BLaER1 (cell line): ENCODE measurements at regions not wholly inside any gene's neighbourhood (a gene's known extent, or its start where the extent isn't known, plus 50 kb on each side); places are given as distances from the start of the nearest gene placed in this dataset.
"Not testable (repeated sequence)": the region's sequence is repeated elsewhere in the genome, so short reads cannot be mapped to it uniquely, and the experiment has no call there.

Source experiments
- H3K27ac ChIP-seq: shearing (Covaris generic); formaldehyde crosslinking; 2 replicates; pipeline ENCODE4 v1.8.1; 2022
- H3K27me3 ChIP-seq: shearing (Covaris generic); formaldehyde crosslinking; 2 replicates; pipeline ENCODE4 v1.8.1; 2022
- H3K36me3 ChIP-seq: shearing (Covaris generic); formaldehyde crosslinking; 2 replicates; pipeline ENCODE4 v1.8.1; 2022
- H3K4me1 ChIP-seq: shearing (Covaris generic); formaldehyde crosslinking; 2 replicates; pipeline ENCODE4 v1.8.1; 2022
- H3K4me2 ChIP-seq: shearing (Covaris generic); formaldehyde crosslinking; 2 replicates; pipeline ENCODE4 v1.8.1; 2022
- H3K4me3 ChIP-seq: shearing (Covaris generic); formaldehyde crosslinking; 2 replicates; pipeline ENCODE4 v1.8.1; 2022
- H3K9ac ChIP-seq: shearing (Covaris generic); formaldehyde crosslinking; 2 replicates; pipeline ENCODE4 v1.8.1; 2022
- H3K9me3 ChIP-seq: shearing (Covaris generic); formaldehyde crosslinking; 2 replicates; pipeline ENCODE4 v1.8.1; 2022
- H4K20me1 ChIP-seq: shearing (Covaris generic); formaldehyde crosslinking; 2 replicates; pipeline ENCODE4 v1.8.1; 2022
- Cebpa-rat ChIP-seq: shearing (Covaris generic); IDR thresholded peaks from 2 replicates; pipeline ENCODE4 v1.8.1; 2022

DNA sequence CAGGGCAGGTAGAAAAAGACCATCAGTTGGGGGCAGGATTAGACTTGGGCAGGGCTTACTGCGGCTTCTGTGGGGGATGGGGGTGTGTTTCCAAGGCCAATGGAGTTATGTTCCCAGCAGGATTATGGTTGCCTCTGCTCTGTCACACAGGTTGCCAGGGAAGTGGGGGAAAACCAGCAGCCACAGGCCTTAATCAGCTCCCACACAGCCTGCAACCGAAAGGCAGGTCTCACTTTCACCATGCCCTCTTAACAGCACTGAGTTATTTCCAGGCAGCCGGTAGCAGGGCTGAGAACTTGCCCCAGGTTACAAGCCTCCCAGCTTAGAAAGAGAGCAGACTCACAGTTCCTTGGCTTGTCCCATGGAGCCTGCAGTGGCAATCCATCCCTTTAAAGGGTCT, 205.5 kb downstream of the FGF10 start:
- Histone ChIP-seq H3K36me3 (no peaks in the 10 kb centered on the region), H3K9me3 (no peaks in the 10 kb centered on the region), H3K4me3 (no peak overlapping the region), H3K4me2 (no peak overlapping the region), H3K27ac (no peak overlapping the region), H3K27me3 (no peaks in the 10 kb centered on the region), H3K9ac (no peak overlapping the region), H4K20me1 (no peaks in the 10 kb centered on the region), H3K4me1 (no peaks in the 10 kb centered on the region)
- TF ChIP-seq Cebpa-rat: no peak

DNA sequence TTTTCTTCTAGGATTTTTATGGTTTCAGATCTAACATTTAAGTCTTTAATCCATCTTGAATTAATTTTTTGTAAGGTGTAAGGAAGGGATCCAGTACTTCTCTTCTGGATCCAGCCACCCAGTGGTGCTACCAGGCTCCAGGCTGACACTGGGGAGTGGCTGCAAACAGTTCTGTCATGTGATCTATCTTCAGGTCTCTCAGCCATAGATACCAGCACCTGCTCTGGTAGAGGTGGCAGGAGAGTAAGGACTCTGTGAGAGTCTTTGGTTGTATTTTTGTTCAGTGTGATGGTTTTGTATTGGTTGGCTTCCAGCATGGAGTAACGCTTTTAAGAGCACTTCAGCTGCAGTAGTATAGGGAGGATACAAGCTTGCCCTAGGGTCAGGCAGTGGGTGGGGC, 205.9 kb downstream of the FGF10 start:
- no peak overlapping the region for H3K4me2 ChIP-seq
- H3K9me3 ChIP-seq: no peaks in the 10 kb centered on the region
- no peaks in the 10 kb centered on the region for H3K27me3 ChIP-seq
- no peaks in the 10 kb centered on the region for H3K36me3 ChIP-seq
- H3K27ac ChIP-seq: no peak overlapping the region
- H3K4me3 ChIP-seq: no peak overlapping the region
- H4K20me1 ChIP-seq: no peaks in the 10 kb centered on the region
- H3K4me1 ChIP-seq: no peaks in the 10 kb centered on the region
- H3K9ac ChIP-seq: no peak overlapping the region
- no peak for TF ChIP-seq Cebpa-rat

DNA sequence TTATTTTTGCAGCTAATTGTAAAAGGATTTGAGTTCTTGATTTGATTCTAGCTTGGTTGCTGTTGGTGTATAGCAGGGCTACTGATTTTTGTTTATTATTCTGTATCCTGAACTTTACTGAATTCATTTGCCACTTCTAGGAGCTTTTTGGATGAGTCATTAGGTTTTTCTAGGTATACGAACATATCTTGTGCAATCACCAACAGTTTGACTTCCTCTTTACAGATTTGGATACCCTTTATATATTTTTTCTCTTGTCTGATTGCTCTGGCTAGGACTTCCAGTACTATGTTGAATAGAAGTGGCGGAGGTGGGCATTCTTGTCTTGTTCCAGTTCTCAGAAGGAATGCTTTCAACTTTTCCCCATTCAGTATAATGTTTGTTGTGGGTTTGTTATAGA, 210.8 kb downstream of the FGF10 start:
- no peak overlapping the region for H3K4me2 ChIP-seq
- H3K27ac ChIP-seq: no peak overlapping the region
- no peaks in the 10 kb centered on the region for H3K9me3 ChIP-seq
- no peak for TF ChIP-seq Cebpa-rat
- H3K4me1 ChIP-seq: no peaks in the 10 kb centered on the region
- H3K27me3 ChIP-seq: no peaks in the 10 kb centered on the region
- H4K20me1 ChIP-seq: no peaks in the 10 kb centered on the region
- H3K36me3 ChIP-seq: no peaks in the 10 kb centered on the region
- H3K4me3 ChIP-seq: no peak overlapping the region
- H3K9ac ChIP-seq: no peak overlapping the region

DNA sequence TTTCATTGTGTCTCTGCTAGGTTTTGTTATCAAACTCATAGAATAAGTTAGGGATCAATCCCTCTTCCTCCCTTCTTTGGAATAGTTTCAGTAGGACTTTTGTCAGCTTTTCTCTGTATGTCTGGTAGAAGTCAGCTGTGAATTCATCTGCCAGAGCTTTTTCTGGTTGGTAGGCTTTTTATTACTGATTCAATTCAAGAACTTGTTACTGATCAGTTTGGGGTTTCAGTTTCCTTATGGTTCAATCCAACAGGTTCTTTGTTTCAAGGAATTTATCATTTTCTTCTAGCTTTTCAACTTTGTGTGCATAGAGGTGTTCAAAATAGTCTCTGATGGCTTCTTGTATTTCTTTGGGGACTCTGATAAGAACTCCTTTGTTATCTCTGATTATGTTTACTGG, 221.7 kb downstream of the FGF10 start:
- no peaks in the 10 kb centered on the region for H3K4me1 ChIP-seq
- H3K27ac ChIP-seq: no peak overlapping the region
- no peaks in the 10 kb centered on the region for H3K27me3 ChIP-seq
- H3K4me3 ChIP-seq: no peak overlapping the region
- no peak for TF ChIP-seq Cebpa-rat
- no peak overlapping the region for H3K4me2 ChIP-seq
- no peaks in the 10 kb centered on the region for H3K9me3 ChIP-seq
- no peaks in the 10 kb centered on the region for H4K20me1 ChIP-seq
- no peaks in the 10 kb centered on the region for H3K36me3 ChIP-seq
- no peak overlapping the region for H3K9ac ChIP-seq

DNA sequence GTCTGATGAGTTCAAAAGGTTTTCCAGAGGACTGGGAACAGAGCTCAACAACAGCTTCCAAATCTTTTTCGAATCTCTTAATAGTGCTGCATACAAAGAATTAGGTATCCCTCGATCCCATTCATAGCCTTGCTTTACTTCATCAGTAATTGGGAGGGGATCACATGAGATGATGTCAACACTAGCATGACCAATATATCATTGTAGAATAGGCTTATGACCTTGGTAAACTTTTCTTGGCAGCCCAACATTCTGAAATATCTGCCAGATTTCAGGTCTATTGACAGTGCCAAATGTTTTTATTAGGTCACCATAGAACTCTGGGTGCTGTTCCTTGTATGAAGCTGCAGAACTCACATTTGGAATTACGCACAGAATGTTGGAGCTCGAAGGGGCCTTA, 228.9 kb downstream of the FGF10 start:
- Histone ChIP-seq H3K4me2 (no peak overlapping the region), H3K4me1 (no peaks in the 10 kb centered on the region), H3K27ac (no peak overlapping the region), H3K9me3 (no peaks in the 10 kb centered on the region), H3K9ac (no peak overlapping the region), H4K20me1 (no peaks in the 10 kb centered on the region), H3K36me3 (no peaks in the 10 kb centered on the region), H3K27me3 (no peaks in the 10 kb centered on the region), H3K4me3 (no peak overlapping the region)
- no peak for TF ChIP-seq Cebpa-rat

DNA sequence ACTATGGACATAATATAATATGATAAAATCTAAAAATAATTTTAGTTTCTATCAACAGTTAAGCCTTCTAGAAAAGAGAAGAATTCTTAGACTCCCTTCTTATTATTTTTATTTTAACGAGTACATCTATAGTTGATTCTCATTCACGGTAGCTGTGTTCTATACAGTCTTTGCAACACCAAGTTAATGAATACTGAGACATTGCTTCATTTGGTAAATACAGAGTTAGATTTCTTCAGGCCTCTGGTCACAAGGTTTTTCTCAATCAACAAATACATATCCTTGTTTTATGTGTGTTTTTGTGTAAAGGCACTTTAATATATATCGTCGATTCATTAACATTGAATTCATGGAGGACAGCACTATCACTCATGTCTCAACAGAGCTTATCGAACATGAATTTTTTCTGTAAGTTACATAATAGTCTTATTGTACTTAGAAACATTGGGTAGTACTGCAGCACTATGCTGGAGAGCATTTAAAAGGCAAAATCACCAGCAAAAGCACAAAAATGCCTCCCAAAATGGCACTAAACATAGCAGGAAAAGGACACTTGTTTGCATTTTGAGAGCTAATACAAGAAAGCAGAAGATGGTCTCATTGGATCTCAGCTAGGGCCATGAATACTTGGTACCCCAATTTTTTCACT, 239.0 kb downstream of the FGF10 start:
- no peaks in the 10 kb centered on the region for H3K9me3 ChIP-seq
- H3K9ac ChIP-seq: no peak overlapping the region
- H3K36me3 ChIP-seq: no peaks in the 10 kb centered on the region
- H3K4me1 ChIP-seq: no peaks in the 10 kb centered on the region
- no peak overlapping the region for H3K27ac ChIP-seq
- H3K27me3 ChIP-seq: no peaks in the 10 kb centered on the region
- H3K4me2 ChIP-seq: no peak overlapping the region
- no peak overlapping the region for H3K4me3 ChIP-seq
- no peaks in the 10 kb centered on the region for H4K20me1 ChIP-seq
- no peak for TF ChIP-seq Cebpa-rat

DNA sequence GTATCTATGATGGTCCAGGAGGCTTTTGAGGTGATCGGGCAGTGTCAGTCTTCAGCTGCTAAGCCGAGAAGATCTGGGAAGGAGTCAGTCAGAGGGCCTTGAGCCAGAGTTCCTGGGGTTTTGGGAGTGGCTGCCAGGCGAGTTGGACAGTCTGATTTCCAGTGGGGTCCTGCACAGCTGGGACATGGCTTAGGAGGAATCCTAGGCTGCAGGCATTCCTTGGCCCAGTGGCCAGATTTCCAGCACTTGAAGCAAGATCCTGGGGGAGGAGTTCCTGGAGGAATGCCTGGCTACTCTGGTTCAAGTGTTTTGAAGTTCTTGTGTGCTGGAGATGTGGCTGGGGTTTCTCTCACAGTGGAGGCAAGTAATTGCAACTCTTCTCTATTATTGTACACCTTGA, 271.3 kb downstream of the FGF10 start:
- H3K36me3 ChIP-seq, H3K4me3 ChIP-seq, H3K9ac ChIP-seq, H3K27me3 ChIP-seq, H4K20me1 ChIP-seq, H3K4me2 ChIP-seq, H3K9me3 ChIP-seq, H3K27ac ChIP-seq, H3K4me1 ChIP-seq: not testable (repeated sequence)

DNA sequence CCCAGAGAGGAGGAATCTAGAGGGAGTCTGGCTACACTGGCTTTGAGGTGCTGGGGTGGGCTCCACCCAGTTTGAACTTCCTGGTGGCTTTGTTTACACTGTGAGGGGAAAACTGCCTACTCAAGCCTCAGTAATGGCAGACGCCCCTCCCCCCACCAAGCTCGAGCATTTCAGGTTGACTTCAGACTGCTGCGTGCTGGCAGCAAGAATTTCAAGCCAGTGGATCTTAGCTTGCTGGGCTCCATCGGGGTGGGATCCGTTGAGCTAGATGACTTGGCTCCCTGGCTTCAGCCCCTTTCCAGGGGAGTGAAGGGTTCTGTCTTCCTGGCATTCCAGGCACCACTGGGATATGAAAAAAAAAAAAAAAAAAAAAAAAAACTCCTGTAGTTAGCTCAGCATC, 281.0 kb downstream of the FGF10 start:
- H3K27me3 ChIP-seq, H3K4me1 ChIP-seq, H3K9me3 ChIP-seq, H3K27ac ChIP-seq, H3K4me2 ChIP-seq, H3K9ac ChIP-seq, H3K36me3 ChIP-seq, H3K4me3 ChIP-seq, H4K20me1 ChIP-seq: not testable (repeated sequence)

DNA sequence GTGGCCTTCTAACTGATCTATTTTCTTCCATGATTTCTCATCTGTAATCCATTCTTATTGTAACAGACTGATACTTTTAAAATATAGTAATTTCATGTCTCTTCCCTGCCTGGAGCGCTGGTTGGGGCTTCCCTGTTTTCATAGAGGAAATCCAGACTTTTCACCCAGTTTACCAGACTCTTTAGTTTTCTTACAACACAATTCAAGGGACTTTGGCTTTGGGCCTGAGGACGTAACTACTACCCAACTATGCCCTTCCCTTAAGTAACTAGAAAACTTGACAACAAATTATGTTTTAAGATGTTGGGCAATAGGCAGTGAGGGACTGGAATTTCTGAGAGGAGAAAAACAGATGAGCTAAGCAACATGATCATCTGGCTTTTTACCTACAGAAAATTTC, 289.6 kb downstream of the FGF10 start:
- Histone ChIP-seq H4K20me1 (no peaks in the 10 kb centered on the region), H3K9ac (no peak overlapping the region), H3K4me1 (no peaks in the 10 kb centered on the region), H3K36me3 (no peaks in the 10 kb centered on the region), H3K9me3 (no peaks in the 10 kb centered on the region), H3K27me3 (no peaks in the 10 kb centered on the region), H3K4me2 (no peak overlapping the region), H3K4me3 (no peak overlapping the region), H3K27ac (no peak overlapping the region)
- no peak for TF ChIP-seq Cebpa-rat

DNA sequence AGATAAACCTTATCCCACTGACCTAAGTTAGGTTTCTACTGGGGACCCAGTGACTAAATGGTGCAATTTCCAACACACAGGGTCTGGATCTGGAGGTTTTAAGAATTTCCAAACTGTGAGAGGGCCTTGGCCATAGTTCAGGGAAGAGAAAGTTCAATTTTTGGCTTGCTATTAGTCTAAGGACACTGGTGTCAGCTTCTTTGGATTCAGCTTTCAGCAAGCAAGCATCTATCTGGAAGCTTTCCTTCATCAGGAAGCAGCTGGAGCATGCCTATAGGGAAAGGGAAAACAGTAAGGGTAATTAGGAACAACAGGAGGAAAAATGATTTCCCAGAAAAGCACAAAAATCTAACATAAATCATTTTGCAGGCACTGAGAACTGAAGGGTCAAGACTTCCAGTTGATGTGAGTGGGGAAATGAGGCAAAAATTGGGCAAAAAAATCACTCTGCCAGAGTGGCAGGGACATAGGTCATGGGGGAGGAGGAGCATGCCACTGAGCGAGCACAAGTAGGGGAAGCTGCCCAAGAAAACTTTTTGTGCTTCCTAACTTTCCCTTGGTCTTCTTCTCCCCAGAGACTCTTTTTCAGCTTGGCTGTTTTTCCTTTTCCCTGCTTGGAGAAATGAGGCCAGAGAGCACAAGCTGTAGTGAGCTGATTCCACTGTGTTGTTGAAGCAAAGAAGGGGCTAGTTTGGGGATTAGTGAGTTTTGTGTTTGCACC, 299.6 kb downstream of the FGF10 start:
- Histone ChIP-seq H3K27me3 (no peaks in the 10 kb centered on the region), H3K4me2 (no peak overlapping the region), H3K27ac (no peak overlapping the region), H3K9me3 (no peaks in the 10 kb centered on the region), H3K9ac (no peak overlapping the region), H3K36me3 (no peaks in the 10 kb centered on the region), H4K20me1 (no peaks in the 10 kb centered on the region), H3K4me1 (no peaks in the 10 kb centered on the region), H3K4me3 (no peak overlapping the region)
- TF ChIP-seq Cebpa-rat: no peak

DNA sequence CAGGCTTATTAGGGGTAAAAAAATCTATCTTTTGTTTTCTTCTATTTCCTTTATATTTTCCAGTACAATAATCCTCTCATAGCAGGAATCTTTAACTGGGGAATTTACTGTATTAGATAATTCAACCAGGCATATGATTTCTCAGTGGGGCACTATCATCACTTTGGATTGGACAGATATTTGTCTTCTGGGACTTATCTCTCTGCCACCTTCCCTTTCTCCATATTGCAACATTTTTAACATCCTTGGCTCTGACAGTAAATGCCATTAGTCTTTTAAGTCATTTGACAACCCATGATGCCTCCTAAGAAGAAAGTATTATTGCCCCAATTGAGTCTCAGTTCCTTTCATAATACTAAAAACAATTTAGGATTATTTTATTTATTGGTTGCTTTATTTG, 304.1 kb downstream of the FGF10 start:
- no peak overlapping the region for H3K27ac ChIP-seq
- no peaks in the 10 kb centered on the region for H3K27me3 ChIP-seq
- no peaks in the 10 kb centered on the region for H3K4me1 ChIP-seq
- TF ChIP-seq Cebpa-rat: no peak
- no peak overlapping the region for H3K4me3 ChIP-seq
- H3K9me3 ChIP-seq: no peaks in the 10 kb centered on the region
- H4K20me1 ChIP-seq: no peaks in the 10 kb centered on the region
- no peaks in the 10 kb centered on the region for H3K36me3 ChIP-seq
- no peak overlapping the region for H3K4me2 ChIP-seq
- no peak overlapping the region for H3K9ac ChIP-seq

DNA sequence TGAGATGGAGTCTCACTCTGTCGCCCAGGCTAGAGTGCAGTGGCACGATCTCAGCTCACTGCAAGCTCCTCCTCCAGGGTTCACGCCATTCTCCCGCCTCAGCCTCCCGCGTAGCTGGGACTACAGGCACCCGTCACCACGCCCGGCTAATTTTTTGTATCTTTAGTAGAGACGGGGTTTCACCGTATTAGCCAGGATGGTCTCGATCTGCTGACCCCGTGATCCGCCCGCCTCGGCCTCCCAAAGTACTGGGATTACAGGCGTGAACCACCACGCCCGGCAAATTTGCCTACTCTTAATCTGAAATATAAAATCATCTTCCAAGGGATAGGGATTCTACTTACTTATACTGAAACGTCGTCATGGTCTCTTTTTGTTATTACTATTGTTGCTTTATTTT, 314.7 kb downstream of the FGF10 start:
- not testable (repeated sequence) for H3K4me3 ChIP-seq, H3K27ac ChIP-seq, H3K9me3 ChIP-seq, H3K27me3 ChIP-seq, H3K4me1 ChIP-seq, H3K36me3 ChIP-seq, H4K20me1 ChIP-seq, H3K9ac ChIP-seq, H3K4me2 ChIP-seq
